IMR-90 (cell line): ENCODE measurements at regions not wholly inside any gene's neighbourhood (a gene's known extent, or its start where the extent isn't known, plus 50 kb on each side); places are given as distances from the start of the nearest gene placed in this dataset.

Experiments
- BHLHE40 ChIP-seq: fragments of 150-350 bp; IDR thresholded peaks from 2 replicates; pipeline ENCODE4 v1.6.1; 2016; ENCODE audit warnings: mild to moderate bottlenecking, low read depth, low read length
- CHD1 ChIP-seq: IDR thresholded peaks from 2 replicates; pipeline ENCODE4 v1.6.1; 2012; ENCODE audit warnings: low read depth, low read length, improper control_type of control experiment
- FOS ChIP-seq: fragments of 150-350 bp; IDR thresholded peaks from 2 replicates; pipeline ENCODE4 v1.6.1; 2016; ENCODE audit warnings: low read depth, low read length
- MAFK ChIP-seq: IDR thresholded peaks from 2 replicates; pipeline ENCODE4 v1.6.1; 2012; ENCODE audit warnings: low read depth, low read length, improper control_type of control experiment
- MXI1 ChIP-seq: IDR thresholded peaks from 2 replicates; pipeline ENCODE4 v1.6.1; 2012; ENCODE audit warnings: low read depth, mild to moderate bottlenecking, low read length, moderate library complexity, borderline replicate concordance
- POLR2A ChIP-seq: IDR thresholded peaks from 2 replicates; pipeline ENCODE4 v1.6.1; 2012; ENCODE audit warnings: mild to moderate bottlenecking, low read depth, low read length
- RAD21 ChIP-seq: IDR thresholded peaks from 2 replicates; pipeline ENCODE4 v1.6.1; 2012; ENCODE audit warnings: low read length, improper control_type of control experiment
- RCOR1 ChIP-seq: IDR thresholded peaks from 2 replicates; pipeline ENCODE4 v1.6.1; 2012; ENCODE audit warnings: mild to moderate bottlenecking, low read length, improper control_type of control experiment; ENCODE audit not compliant: insufficient replicate concordance
- RFX5 ChIP-seq: IDR thresholded peaks from 2 replicates; pipeline ENCODE4 v1.8.0; 2012; ENCODE audit warnings: low read depth, mild to moderate bottlenecking, low read length, moderate library complexity
- SMC3 ChIP-seq: fragments of 150-350 bp; IDR thresholded peaks from 2 replicates; pipeline ENCODE4 v1.6.1; 2016; ENCODE audit warnings: low read depth, mild to moderate bottlenecking, antibody characterized with exemption, low read length, moderate library complexity
- TF ChIP-seq, protein P1 (sequence below): fragments of 150-350 bp; IDR thresholded peaks from 2 replicates; pipeline ENCODE4 v1.6.1; 2017; ENCODE audit warnings: mild to moderate bottlenecking, antibody characterized with exemption, low read length, low read depth
- TF ChIP-seq, protein P2 (sequence below): conservative IDR thresholded peaks from 2 replicates; pipeline ENCODE4 v1.5.1; 2012; ENCODE audit warnings: mild to moderate bottlenecking, low read depth, low read length, improper control_type of control experiment
- TF ChIP-seq, protein P3 (sequence below): fragments of 150-350 bp; IDR thresholded peaks from 2 replicates; pipeline ENCODE4 v1.6.1; 2016; ENCODE audit warnings: low read depth, mild to moderate bottlenecking, low read length, moderate library complexity, borderline replicate concordance

GRCh38 chr3:69531576-69532546 is 146.0 kb upstream of the FRMD4B start:
- TF ChIP-seq, protein P1, sequence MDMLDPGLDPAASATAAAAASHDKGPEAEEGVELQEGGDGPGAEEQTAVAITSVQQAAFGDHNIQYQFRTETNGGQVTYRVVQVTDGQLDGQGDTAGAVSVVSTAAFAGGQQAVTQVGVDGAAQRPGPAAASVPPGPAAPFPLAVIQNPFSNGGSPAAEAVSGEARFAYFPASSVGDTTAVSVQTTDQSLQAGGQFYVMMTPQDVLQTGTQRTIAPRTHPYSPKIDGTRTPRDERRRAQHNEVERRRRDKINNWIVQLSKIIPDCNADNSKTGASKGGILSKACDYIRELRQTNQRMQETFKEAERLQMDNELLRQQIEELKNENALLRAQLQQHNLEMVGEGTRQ, result no peak
- TF ChIP-seq, protein P2, sequence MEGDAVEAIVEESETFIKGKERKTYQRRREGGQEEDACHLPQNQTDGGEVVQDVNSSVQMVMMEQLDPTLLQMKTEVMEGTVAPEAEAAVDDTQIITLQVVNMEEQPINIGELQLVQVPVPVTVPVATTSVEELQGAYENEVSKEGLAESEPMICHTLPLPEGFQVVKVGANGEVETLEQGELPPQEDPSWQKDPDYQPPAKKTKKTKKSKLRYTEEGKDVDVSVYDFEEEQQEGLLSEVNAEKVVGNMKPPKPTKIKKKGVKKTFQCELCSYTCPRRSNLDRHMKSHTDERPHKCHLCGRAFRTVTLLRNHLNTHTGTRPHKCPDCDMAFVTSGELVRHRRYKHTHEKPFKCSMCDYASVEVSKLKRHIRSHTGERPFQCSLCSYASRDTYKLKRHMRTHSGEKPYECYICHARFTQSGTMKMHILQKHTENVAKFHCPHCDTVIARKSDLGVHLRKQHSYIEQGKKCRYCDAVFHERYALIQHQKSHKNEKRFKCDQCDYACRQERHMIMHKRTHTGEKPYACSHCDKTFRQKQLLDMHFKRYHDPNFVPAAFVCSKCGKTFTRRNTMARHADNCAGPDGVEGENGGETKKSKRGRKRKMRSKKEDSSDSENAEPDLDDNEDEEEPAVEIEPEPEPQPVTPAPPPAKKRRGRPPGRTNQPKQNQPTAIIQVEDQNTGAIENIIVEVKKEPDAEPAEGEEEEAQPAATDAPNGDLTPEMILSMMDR, result no peak
- no peak for TF ChIP-seq POLR2A
- no peak for TF ChIP-seq MAFK
- no peak for TF ChIP-seq BHLHE40
- no peak for TF ChIP-seq CHD1
- TF ChIP-seq, protein P3, sequence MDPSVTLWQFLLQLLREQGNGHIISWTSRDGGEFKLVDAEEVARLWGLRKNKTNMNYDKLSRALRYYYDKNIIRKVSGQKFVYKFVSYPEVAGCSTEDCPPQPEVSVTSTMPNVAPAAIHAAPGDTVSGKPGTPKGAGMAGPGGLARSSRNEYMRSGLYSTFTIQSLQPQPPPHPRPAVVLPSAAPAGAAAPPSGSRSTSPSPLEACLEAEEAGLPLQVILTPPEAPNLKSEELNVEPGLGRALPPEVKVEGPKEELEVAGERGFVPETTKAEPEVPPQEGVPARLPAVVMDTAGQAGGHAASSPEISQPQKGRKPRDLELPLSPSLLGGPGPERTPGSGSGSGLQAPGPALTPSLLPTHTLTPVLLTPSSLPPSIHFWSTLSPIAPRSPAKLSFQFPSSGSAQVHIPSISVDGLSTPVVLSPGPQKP, result no peak
- TF ChIP-seq RFX5, result no peak
- no peak for TF ChIP-seq SMC3
- no peak for TF ChIP-seq RCOR1
- no peak for TF ChIP-seq RAD21
- TF ChIP-seq FOS, result no peak
- no peak for TF ChIP-seq MXI1
